ENCODE measurements at regions not wholly inside any gene's neighbourhood (a gene's known extent, or its start where the extent isn't known, plus 50 kb on each side); places are given as distances from the start of the nearest gene placed in this dataset.

- no peak overlapping the region for H3K4me3 Mint-ChIP-seq
- H2AFZ ChIP-seq (ENCODE audit: insufficient read depth, low read depth, low read length, poor library complexity, severe bottlenecking): no peak overlapping the region
- no peaks in the 10 kb centered on the region for H3K4me1 Mint-ChIP-seq
- no peak overlapping the region for H3K4me3 ChIP-seq (ENCODE audit: control extremely low read depth in 1 of 5, extremely low read depth in 1 of 5, insufficient read depth in 1 of 5, low read depth in 2 of 5, low read length in 4 of 5)
- DNase-seq (no peak), ATAC-seq (ENCODE audit: low read depth) (no peak)
- no peaks in the 10 kb centered on the region for H3K4me1 ChIP-seq (ENCODE audit: control insufficient read depth in 2 of 2, insufficient read depth in 2 of 2, low read length in 2 of 2)
- POLR2A ChIA-PET: no interaction called here
- no peaks in the 10 kb centered on the region for H3K27me3 ChIP-seq (replicated peaks in 1 of 4; ENCODE audit: control extremely low read depth in 1 of 4, control insufficient read depth in 3 of 4, insufficient read depth in 4 of 4, low read length in 3 of 4)
- H4K20me1 ChIP-seq (ENCODE audit: control insufficient read depth, insufficient read depth, low read length, poor library complexity, severe bottlenecking): no peaks in the 10 kb centered on the region
- no peak overlapping the region for H3K27ac ChIP-seq (ENCODE audit: low read length in 2 of 2)
- no peaks in the 10 kb centered on the region for H3K79me2 ChIP-seq (ENCODE audit: control insufficient read depth, insufficient read depth, low read length)
- H3K9me3 ChIP-seq (ENCODE audit: control extremely low read depth in 1 of 3, control insufficient read depth in 2 of 3, insufficient read depth in 1 of 3, low read length in 2 of 3): no peaks in the 10 kb centered on the region
- no peak overlapping the region for H3K9ac ChIP-seq (ENCODE audit: low read length)
- intact Hi-C loops (cut with micrococcal nuclease): no loop called here
- H3K4me2 ChIP-seq (replicated peaks; ENCODE audit: low read depth, low read length, poor library complexity, severe bottlenecking): no peak overlapping the region
- H3K27me3 Mint-ChIP-seq: no peaks in the 10 kb centered on the region
- no peaks in the 10 kb centered on the region for H3K36me3 ChIP-seq (replicated peaks in 1 of 2; ENCODE audit: control extremely low read depth in 1 of 2, control insufficient read depth in 1 of 2, extremely low read depth in 1 of 2, insufficient read depth in 2 of 2, low read length in 1 of 2)
- CTCF ChIA-PET: no interaction called here
- H3K9me3 Mint-ChIP-seq (ENCODE audit: insufficient read depth): no peaks in the 10 kb centered on the region
- TF ChIP-seq EZH2 (IDR thresholded peaks at IDR 0.05; ENCODE audit: borderline replicate concordance, insufficient read depth, low read depth, low read length, poor library complexity, severe bottlenecking) (no peak), CTCF (IDR thresholded peaks at IDR 0.05) (no peak)
- H3K27ac Mint-ChIP-seq: no peak overlapping the region
- WGBS (ENCODE audit: insufficient coverage): 73% methylated on average over 3 of the region's 6 CpGs
These were observed 516.6 kb upstream of the NBEA start for GRCh38 chr13:34425327-34425949.

- Histone ChIP-seq H3K27ac (ENCODE audit: low read length in 2 of 2) (no peak overlapping the region), H3K9ac (ENCODE audit: low read length) (no peak overlapping the region), H4K20me1 (ENCODE audit: control insufficient read depth, insufficient read depth, low read length, poor library complexity, severe bottlenecking) (no peaks in the 10 kb centered on the region), H2AFZ (ENCODE audit: insufficient read depth, low read depth, low read length, poor library complexity, severe bottlenecking) (no peak overlapping the region), H3K36me3 (replicated peaks in 1 of 2; ENCODE audit: control extremely low read depth in 1 of 2, control insufficient read depth in 1 of 2, extremely low read depth in 1 of 2, insufficient read depth in 2 of 2, low read length in 1 of 2) (no peaks in the 10 kb centered on the region), H3K9me3 (ENCODE audit: control extremely low read depth in 1 of 3, control insufficient read depth in 2 of 3, insufficient read depth in 1 of 3, low read length in 2 of 3) (no peaks in the 10 kb centered on the region), H3K27me3 (replicated peaks in 1 of 4; ENCODE audit: control extremely low read depth in 1 of 4, control insufficient read depth in 3 of 4, insufficient read depth in 4 of 4, low read length in 3 of 4) (no peaks in the 10 kb centered on the region), H3K4me1 (ENCODE audit: control insufficient read depth in 2 of 2, insufficient read depth in 2 of 2, low read length in 2 of 2) (no peaks in the 10 kb centered on the region), H3K4me3 (ENCODE audit: control extremely low read depth in 1 of 5, extremely low read depth in 1 of 5, insufficient read depth in 1 of 5, low read depth in 2 of 5, low read length in 4 of 5) (no peak overlapping the region), H3K79me2 (ENCODE audit: control insufficient read depth, insufficient read depth, low read length) (no peaks in the 10 kb centered on the region), H3K4me2 (replicated peaks; ENCODE audit: low read depth, low read length, poor library complexity, severe bottlenecking) (no peak overlapping the region)
- no CpG with 5 or more reads among the region's 3 CpGs for WGBS (ENCODE audit: insufficient coverage)
- CTCF ChIA-PET: no interaction called here
- H3K27me3 Mint-ChIP-seq: no peaks in the 10 kb centered on the region
- ATAC-seq (ENCODE audit: low read depth) (no peak), DNase-seq (no peak)
- H3K27ac Mint-ChIP-seq: no peak overlapping the region
- POLR2A ChIA-PET: no interaction called here
- H3K4me3 Mint-ChIP-seq: no peak overlapping the region
- intact Hi-C loops (cut with micrococcal nuclease): no loop called here
- H3K9me3 Mint-ChIP-seq (ENCODE audit: insufficient read depth): peaks cover 2% of the 10 kb centered on the region
- TF ChIP-seq EZH2 (IDR thresholded peaks at IDR 0.05; ENCODE audit: borderline replicate concordance, insufficient read depth, low read depth, low read length, poor library complexity, severe bottlenecking): no peak
- TF ChIP-seq CTCF (IDR thresholded peaks at IDR 0.05): no peak
- H3K4me1 Mint-ChIP-seq: no peaks in the 10 kb centered on the region
These were observed 513.2 kb upstream of the NBEA start for GRCh38 chr13:34428911-34429310.
